NT2/D1 (cell line): ENCODE measurements at regions not wholly inside any gene's neighbourhood (a gene's known extent, or its start where the extent isn't known, plus 50 kb on each side); places are given as distances from the start of the nearest gene placed in this dataset.

Experiments used
- SUZ12 ChIP-seq: IDR thresholded peaks from 2 replicates; pipeline ENCODE4 v1.6.1; 2011; ENCODE audit not compliant: insufficient read length, insufficient read depth; ENCODE audit errors: extremely low read depth
- YY1 ChIP-seq: IDR thresholded peaks from 2 replicates; pipeline ENCODE4 v1.6.1; 2011; ENCODE audit not compliant: insufficient read length, insufficient read depth
- ZNF274 ChIP-seq: IDR thresholded peaks from 2 replicates; pipeline ENCODE4 v1.6.1; 2011; ENCODE audit warnings: mild to moderate bottlenecking, low read depth, low read length

GRCh38 chr14:86774916-86775315 is 1218.1 kb downstream of the GALC start:
- no peak for TF ChIP-seq SUZ12
- no peak for TF ChIP-seq YY1
- no peak for TF ChIP-seq ZNF274
